Right lobe of liver (tissue), 6 donors: ENCODE measurements at regions not wholly inside any gene's neighbourhood (a gene's known extent, or its start where the extent isn't known, plus 50 kb on each side); places are given as distances from the start of the nearest gene placed in this dataset.

ENCODE experiments used
- ATAC-seq, 4 donors: fragments of 200-7000 bp; cut with Tn5 transposase; one replicate each; pipeline ENCODE4 v1.9.1; 2020; ENCODE audit warnings: mild to moderate bottlenecking in 4 of 4, moderate library complexity in 4 of 4
- DNase-seq, 3 donors: peaks; one replicate each; pipeline ENCODE4 v3.0.0-alpha.2; 2020
- H3K27ac ChIP-seq, 3 donors: fragments of 200-600 bp; one replicate each; pipeline ENCODE4 v1.8.0; 2022
- H3K27me3 ChIP-seq, 2 donors: fragments of 200-600 bp; one replicate each; pipeline ENCODE4 v1.8.0; 2022
- H3K36me3 ChIP-seq, 4 donors: fragments of 200-600 bp; sonication (generic) in 1 of 4; one replicate each; pipeline versions ENCODE4 v1.5.1 to v1.8.0; 2017 to 2022; ENCODE audit warnings: control low read depth in 1 of 4
- H3K4me1 ChIP-seq, 4 donors: fragments of 200-600 bp; sonication (generic) in 1 of 4; one replicate each; pipeline versions ENCODE4 v1.5.1 to v1.8.0; 2017 to 2022; ENCODE audit warnings: control low read depth in 1 of 4
- H3K4me3 ChIP-seq, 3 donors: fragments of 200-600 bp; one replicate each; pipeline ENCODE4 v1.8.0; 2022
- H3K9me3 ChIP-seq, 4 donors: fragments of 200-600 bp; sonication (generic) in 1 of 4; one replicate each; pipeline versions ENCODE4 v1.5.1 to v1.8.0; 2017 to 2022; ENCODE audit warnings: control low read depth in 1 of 4
- CTCF ChIP-seq, 4 donors: fragments of 200-600 bp in 3 of 4; fragments of 450-650 bp in 1 of 4; IDR thresholded peaks; one replicate each; pipeline versions ENCODE4 v1.5.1 to v1.8.0; 2016 to 2022; ENCODE audit warnings: antibody characterized with exemption in 4 of 4, mild to moderate bottlenecking in 2 of 4
- POLR2A ChIP-seq: fragments of 450-650 bp; IDR thresholded peaks from one replicate; pipeline ENCODE4 v1.6.1; 2017; ENCODE audit warnings: antibody characterized with exemption, mild to moderate bottlenecking
- WGBS: methylation state at CpG from one replicate; pipeline ENCODE4 v1.1.6; 2018; ENCODE audit warnings: low coverage, low lambda C conversion rate; ENCODE audit not compliant: insufficient coverage; ENCODE audit errors: missing lambda C conversion rate; 5-methylcytosine and 5-hydroxymethylcytosine counted together
- intact Hi-C, 2 donors: fragments of 100-400 bp; cut with DNase I; formaldehyde crosslinking; loops; one replicate each; pipeline versions ENCODE4 v1.11.2 to v1.14.1; 2022
- donor health status: DM: no; HTN: yes; CAD: no.
- donor health status: DM: no; HTN: no; CAD: no.
- donor health status: DM: no; HTN: no; CAD: no.
- donor health status: DM: no; HTN: yes; CAD: no.
- donor health status: DM: no; HTN: yes; CAD: no.

GRCh38 chr1:29524285-29525065, 288.2 kb downstream of the PTPRU start:
- ATAC-seq (no peak), DNase-seq (peak in 2 of 3 donors; percentile 4 to 39)
- WGBS, result 54% methylated on average over 16 of the region's 23 CpGs
- Histone ChIP-seq H3K4me1 (no peaks in the 10 kb centered on the region), H3K27me3 (no peaks in the 10 kb centered on the region), H3K9me3 (no peaks in the 10 kb centered on the region), H3K4me3 (no peak overlapping the region), H3K36me3 (no peaks in the 10 kb centered on the region), H3K27ac (no peak overlapping the region)
- intact Hi-C loops, result no loop called here
- TF ChIP-seq CTCF (IDR thresholded peaks at IDR 0.05) (no peak), POLR2A (no peak)

- Histone ChIP-seq H3K27ac (no peak overlapping the region), H3K36me3 (no peaks in the 10 kb centered on the region), H3K4me1 (no peaks in the 10 kb centered on the region), H3K4me3 (no peak overlapping the region), H3K9me3 (no peaks in the 10 kb centered on the region), H3K27me3 (no peaks in the 10 kb centered on the region)
- TF ChIP-seq CTCF (IDR thresholded peaks at IDR 0.05) (no peak), POLR2A (no peak)
- intact Hi-C loops, result no loop called here
- DNase-seq, result peak in 2 of 3 donors; percentile 1 to 7
- 64% methylated on average over 5 of the region's 10 CpGs for WGBS
- no peak for ATAC-seq
Measured at GRCh38 chr1:29523576-29523975, 287.3 kb downstream of the PTPRU start.

GRCh38 chr1:29523136-29523535, 286.8 kb downstream of the PTPRU start:
- intact Hi-C loops, result no loop called here
- TF ChIP-seq POLR2A, result no peak
- TF ChIP-seq CTCF (IDR thresholded peaks at IDR 0.05), result no peak
- Histone ChIP-seq H3K27me3 (no peaks in the 10 kb centered on the region), H3K4me3 (no peak overlapping the region), H3K9me3 (no peaks in the 10 kb centered on the region), H3K4me1 (no peaks in the 10 kb centered on the region), H3K27ac (no peak overlapping the region), H3K36me3 (no peaks in the 10 kb centered on the region)
- DNase-seq (no peak), ATAC-seq (no peak)
- 69% methylated on average over 2 of the region's 5 CpGs for WGBS

GRCh38 chr1:29521811-29522580, 285.7 kb downstream of the PTPRU start:
- ATAC-seq, result no peak
- Histone ChIP-seq H3K36me3 (no peaks in the 10 kb centered on the region), H3K4me3 (no peak overlapping the region), H3K27me3 (no peaks in the 10 kb centered on the region), H3K9me3 (no peaks in the 10 kb centered on the region), H3K27ac (no peak overlapping the region), H3K4me1 (no peaks in the 10 kb centered on the region)
- peak in 2 of 3 donors; percentile 7 to 36 for DNase-seq
- 8% methylated on average over 5 of the region's 14 CpGs for WGBS
- TF ChIP-seq CTCF (IDR thresholded peaks at IDR 0.05), result no peak
- TF ChIP-seq POLR2A, result no peak
- intact Hi-C loops, result no loop called here
